Mesenchymal stem cell (in vitro differentiated cells and primary cell): ENCODE measurements at regions not wholly inside any gene's neighbourhood (a gene's known extent, or its start where the extent isn't known, plus 50 kb on each side); places are given as distances from the start of the nearest gene placed in this dataset.

Experiments
- DNase-seq: peaks from one replicate; pipeline ENCODE4 v3.0.0-alpha.2; 2013
- H2AFZ ChIP-seq: one replicate; pipeline ENCODE4 v1.6.1; 2013; ENCODE audit warnings: low read depth, mild to moderate bottlenecking, control low read depth, inconsistent platforms, low read length, moderate library complexity
- H2AK5ac ChIP-seq: 2 replicates; pipeline ENCODE4 v1.6.1; 2013; ENCODE audit warnings: low read length, moderate library complexity, mild to moderate bottlenecking, inconsistent platforms; ENCODE audit not compliant: severe bottlenecking
- H2BK120ac ChIP-seq: one replicate; pipeline ENCODE4 v1.6.1; 2013; ENCODE audit warnings: low read depth, mild to moderate bottlenecking, inconsistent platforms, low read length, moderate library complexity
- H2BK12ac ChIP-seq, 2 experiments: one replicate each; pipeline ENCODE4 v1.6.1; 2013; ENCODE audit warnings: inconsistent platforms in 2 of 2, low read length in 2 of 2, mild to moderate bottlenecking in 2 of 2, moderate library complexity in 2 of 2, control low read depth in 1 of 2
- H2BK15ac ChIP-seq: one replicate; pipeline ENCODE4 v1.6.1; 2013; ENCODE audit warnings: mild to moderate bottlenecking, low read depth, inconsistent platforms; ENCODE audit not compliant: poor library complexity, severe bottlenecking
- H2BK5ac ChIP-seq: 2 replicates; pipeline ENCODE4 v1.6.1; 2013; ENCODE audit warnings: low read depth, mild to moderate bottlenecking, low read length, control low read depth, inconsistent platforms; ENCODE audit not compliant: poor library complexity, severe bottlenecking
- H3K14ac ChIP-seq, 2 experiments: one replicate each; pipeline ENCODE4 v1.6.1; 2013; ENCODE audit warnings: inconsistent platforms in 2 of 2, low read length in 2 of 2, control low read depth in 1 of 2, mild to moderate bottlenecking in 1 of 2, moderate library complexity in 1 of 2
- H3K18ac ChIP-seq, 2 experiments: one replicate each; pipeline ENCODE4 v1.6.1; 2013; ENCODE audit warnings: inconsistent platforms in 2 of 2, low read length in 2 of 2, control low read depth in 1 of 2, low read depth in 1 of 2, mild to moderate bottlenecking in 1 of 2
- H3K23ac ChIP-seq, 2 experiments: one replicate each; pipeline ENCODE4 v1.6.1; 2013; ENCODE audit warnings: inconsistent platforms in 2 of 2, low read length in 2 of 2, mild to moderate bottlenecking in 2 of 2, moderate library complexity in 2 of 2, control low read depth in 1 of 2
- H3K27ac ChIP-seq: 2 replicates; pipeline ENCODE4 v1.5.1; 2013; ENCODE audit warnings: mild to moderate bottlenecking, moderate library complexity, low read length, control low read depth, inconsistent platforms; ENCODE audit not compliant: poor library complexity, severe bottlenecking
- H3K27me3 ChIP-seq, 2 experiments: 2 replicates each; pipeline versions ENCODE4 v1.6.1 to v1.7.0; 2013; ENCODE audit warnings: low read length in 2 of 2, mild to moderate bottlenecking in 2 of 2, moderate library complexity in 2 of 2, control low read depth in 1 of 2, inconsistent platforms in 1 of 2; ENCODE audit not compliant: control insufficient read depth in 1 of 2, insufficient read depth in 1 of 2
- H3K36me3 ChIP-seq, 2 experiments: 2 replicates each; pipeline versions ENCODE4 v1.6.1 to v1.7.0; 2013; ENCODE audit warnings: low read length in 2 of 2, control low read depth in 1 of 2, inconsistent platforms in 1 of 2, low read depth in 1 of 2, mild to moderate bottlenecking in 1 of 2; ENCODE audit not compliant: insufficient read depth in 2 of 2, control insufficient read depth in 1 of 2
- H3K4ac ChIP-seq, 2 experiments: one replicate each; pipeline ENCODE4 v1.6.1; 2013; ENCODE audit warnings: inconsistent platforms in 2 of 2, low read length in 2 of 2, mild to moderate bottlenecking in 2 of 2, moderate library complexity in 2 of 2, control low read depth in 1 of 2, low read depth in 1 of 2
- H3K4me1 ChIP-seq: 2 replicates; pipeline ENCODE4 v1.6.1; 2013; ENCODE audit warnings: low read depth, low read length, control low read depth; ENCODE audit not compliant: control insufficient read depth, insufficient read depth
- H3K4me2 ChIP-seq: 2 replicates; pipeline ENCODE4 v1.6.1; 2013; ENCODE audit warnings: low read length, mild to moderate bottlenecking, inconsistent platforms; ENCODE audit not compliant: poor library complexity, severe bottlenecking
- H3K4me3 ChIP-seq, 2 experiments: 2 replicates each; pipeline versions ENCODE4 v1.5.1 to v1.7.0; 2013; ENCODE audit warnings: low read length in 2 of 2, mild to moderate bottlenecking in 2 of 2, control low read depth in 1 of 2, low read depth in 1 of 2; ENCODE audit not compliant: insufficient read depth in 1 of 2
- H3K79me1 ChIP-seq: replicated peaks from 2 replicates; pipeline ENCODE4 v1.6.1; 2013; ENCODE audit warnings: mild to moderate bottlenecking, control low read depth, low read length, inconsistent platforms; ENCODE audit not compliant: poor library complexity, severe bottlenecking
- H3K9ac ChIP-seq: 2 replicates; pipeline ENCODE4 v1.7.0; 2013; ENCODE audit warnings: mild to moderate bottlenecking, low read length, moderate library complexity
- H3K9me3 ChIP-seq: 2 replicates; pipeline ENCODE4 v1.7.0; 2013; ENCODE audit warnings: mild to moderate bottlenecking, low read length; ENCODE audit not compliant: control insufficient read depth
- H4K8ac ChIP-seq: one replicate; pipeline ENCODE4 v1.6.1; 2013; ENCODE audit warnings: inconsistent platforms, mild to moderate bottlenecking, low read length, moderate library complexity
- H4K91ac ChIP-seq: one replicate; pipeline ENCODE4 v1.6.1; 2013; ENCODE audit warnings: mild to moderate bottlenecking, low read length, inconsistent platforms
- WGBS: methylation state at CpG from one replicate; pipeline ENCODE4 v1.1.7; 2013; ENCODE audit warnings: mixed read lengths; 5-methylcytosine and 5-hydroxymethylcytosine counted together

GRCh38 chr17:72523491-72523890 is 402.7 kb downstream of the SOX9 start:
- H4K91ac ChIP-seq, result no peak overlapping the region
- H3K27ac ChIP-seq, result no peak overlapping the region
- no peak overlapping the region for H2AFZ ChIP-seq
- H4K8ac ChIP-seq, result no peak overlapping the region
- no peak overlapping the region for H2BK12ac ChIP-seq
- 98% methylated on average over 5 of the region's 5 CpGs for WGBS
- no peaks in the 10 kb centered on the region for H3K36me3 ChIP-seq
- no peak overlapping the region for H3K4me2 ChIP-seq
- H2BK120ac ChIP-seq, result no peak overlapping the region
- no peaks in the 10 kb centered on the region for H3K27me3 ChIP-seq
- H3K4me3 ChIP-seq, result no peak overlapping the region
- no peak overlapping the region for H3K18ac ChIP-seq
- H2BK5ac ChIP-seq, result no peak overlapping the region
- no peak overlapping the region for H3K9ac ChIP-seq
- H2AK5ac ChIP-seq, result no peak overlapping the region
- no peaks in the 10 kb centered on the region for H3K9me3 ChIP-seq
- H2BK15ac ChIP-seq, result no peak overlapping the region
- peaks cover 15% of the 10 kb centered on the region for H3K4me1 ChIP-seq
- H3K4ac ChIP-seq, result no peak overlapping the region
- H3K23ac ChIP-seq, result no peak overlapping the region
- peaks cover 17% of the 10 kb centered on the region for H3K79me1 ChIP-seq
- no peak overlapping the region for H3K14ac ChIP-seq
- DNase-seq, result no peak

GRCh38 chr17:72525225-72526015 is 404.6 kb downstream of the SOX9 start:
- no peak for DNase-seq
- no peak overlapping the region for H3K27ac ChIP-seq
- no peak overlapping the region for H3K4me3 ChIP-seq
- no peak overlapping the region for H4K91ac ChIP-seq
- no peaks in the 10 kb centered on the region for H3K27me3 ChIP-seq
- no peaks in the 10 kb centered on the region for H3K36me3 ChIP-seq
- no peaks in the 10 kb centered on the region for H3K9me3 ChIP-seq
- H4K8ac ChIP-seq, result no peak overlapping the region
- peaks cover 9% of the 10 kb centered on the region for H3K4me1 ChIP-seq
- H3K9ac ChIP-seq, result no peak overlapping the region
- no peak overlapping the region for H3K18ac ChIP-seq
- no peak overlapping the region for H2AK5ac ChIP-seq
- no peak overlapping the region for H2BK12ac ChIP-seq
- no peak overlapping the region for H3K14ac ChIP-seq
- peaks cover 18% of the 10 kb centered on the region for H3K79me1 ChIP-seq
- H3K4ac ChIP-seq, result no peak overlapping the region
- no peak overlapping the region for H2BK120ac ChIP-seq
- WGBS, result 52% methylated on average over 4 of the region's 5 CpGs
- H2BK5ac ChIP-seq, result no peak overlapping the region
- no peak overlapping the region for H3K4me2 ChIP-seq
- no peak overlapping the region for H2AFZ ChIP-seq
- H2BK15ac ChIP-seq, result no peak overlapping the region
- H3K23ac ChIP-seq, result no peak overlapping the region

- 95% methylated on average over 8 of the region's 8 CpGs for WGBS
- no peak overlapping the region for H3K4me2 ChIP-seq
Measured at GRCh38 chr17:72526769-72527168, 405.9 kb downstream of the SOX9 start.

GRCh38 chr17:72527789-72528188 is 407.0 kb downstream of the SOX9 start:
- Histone ChIP-seq H2AFZ (no peak overlapping the region), H2BK12ac (no peak overlapping the region), H3K18ac (no peak overlapping the region), H3K79me1 (peaks cover 19% of the 10 kb centered on the region), H2BK15ac (no peak overlapping the region), H3K14ac (peak overlapping the region in 1 of 2 experiments; percentile 11), H4K91ac (no peak overlapping the region), H3K9ac (no peak overlapping the region), H3K4me3 (no peak overlapping the region), H2AK5ac (no peak overlapping the region), H3K4me1 (peaks cover 9% of the 10 kb centered on the region), H3K23ac (no peak overlapping the region), H2BK120ac (no peak overlapping the region), H3K4ac (peak overlapping the region in 1 of 2 experiments; percentile 8), H3K9me3 (no peaks in the 10 kb centered on the region), H3K27ac (no peak overlapping the region), H4K8ac (no peak overlapping the region), H3K4me2 (no peak overlapping the region), H3K36me3 (no peaks in the 10 kb centered on the region), H3K27me3 (no peaks in the 10 kb centered on the region), H2BK5ac (no peak overlapping the region)
- no peak for DNase-seq
- 89% methylated on average over 9 of the region's 9 CpGs for WGBS

More at GRCh38 chr17:72526769-72527168, 405.9 kb downstream of the SOX9 start:
- Histone ChIP-seq H4K91ac (no peak overlapping the region), H4K8ac (no peak overlapping the region), H3K23ac (no peak overlapping the region), H3K9me3 (no peaks in the 10 kb centered on the region), H2AK5ac (no peak overlapping the region), H3K9ac (no peak overlapping the region), H2BK5ac (no peak overlapping the region), H3K79me1 (peaks cover 19% of the 10 kb centered on the region), H3K4me1 (peaks cover 9% of the 10 kb centered on the region), H3K18ac (no peak overlapping the region), H2BK15ac (no peak overlapping the region), H3K36me3 (no peaks in the 10 kb centered on the region), H3K27ac (no peak overlapping the region), H3K4me3 (no peak overlapping the region), H2AFZ (no peak overlapping the region), H2BK12ac (no peak overlapping the region), H2BK120ac (no peak overlapping the region), H3K4ac (no peak overlapping the region), H3K14ac (no peak overlapping the region), H3K27me3 (no peaks in the 10 kb centered on the region)
- DNase-seq, result no peak
